Mesodermal cell (in vitro differentiated cells): ENCODE measurements at regions not wholly inside any gene's neighbourhood (a gene's known extent, or its start where the extent isn't known, plus 50 kb on each side); places are given as distances from the start of the nearest gene placed in this dataset.

Source experiments
- H3K27ac ChIP-seq: 2 replicates; pipeline ENCODE4 v1.7.0; 2013; ENCODE audit warnings: mild to moderate bottlenecking, low read depth, low read length, moderate library complexity; ENCODE audit not compliant: severe bottlenecking
- H3K36me3 ChIP-seq: 2 replicates; pipeline ENCODE4 v1.7.1; 2013; ENCODE audit warnings: mild to moderate bottlenecking, low read length, moderate library complexity; ENCODE audit not compliant: control insufficient read depth, insufficient read depth
- H3K4me1 ChIP-seq: one replicate; pipeline ENCODE4 v1.7.1; 2013; ENCODE audit warnings: mild to moderate bottlenecking, low read length; ENCODE audit not compliant: insufficient read depth, control insufficient read depth, poor library complexity, severe bottlenecking
- H3K4me3 ChIP-seq: 2 replicates; pipeline ENCODE4 v1.7.0; 2013; ENCODE audit warnings: low read length, control low read depth, mild to moderate bottlenecking; ENCODE audit not compliant: insufficient read depth, poor library complexity, severe bottlenecking; ENCODE audit errors: extremely low read depth
- H3K9me3 ChIP-seq: 2 replicates; pipeline ENCODE4 v1.7.1; 2013; ENCODE audit warnings: mild to moderate bottlenecking, low read length, moderate library complexity; ENCODE audit not compliant: control insufficient read depth
- WGBS, 2 experiments: methylation state at CpG; one replicate each; pipeline ENCODE4 v1.1.5; 2013; ENCODE audit warnings: missing lambda C conversion rate in 2 of 2; ENCODE audit not compliant: insufficient coverage in 2 of 2; 5-methylcytosine and 5-hydroxymethylcytosine counted together

GRCh38 chr9:2291980-2292704 lies 277.0 kb downstream of the SMARCA2 start:
- no peak overlapping the region for H3K4me3 ChIP-seq
- H3K27ac ChIP-seq = no peak overlapping the region
- no peaks in the 10 kb centered on the region for H3K4me1 ChIP-seq
- 96 to 100% methylated on average over 5 to 7 of the region's 8 CpGs for WGBS, 2 experiments
- H3K36me3 ChIP-seq = no peaks in the 10 kb centered on the region
- H3K9me3 ChIP-seq = no peaks in the 10 kb centered on the region

GRCh38 chr9:2292733-2293132 lies 277.6 kb downstream of the SMARCA2 start:
- no peak overlapping the region for H3K4me3 ChIP-seq
- H3K4me1 ChIP-seq = no peaks in the 10 kb centered on the region
- no peaks in the 10 kb centered on the region for H3K36me3 ChIP-seq
- no peak overlapping the region for H3K27ac ChIP-seq
- WGBS, 2 experiments = no CpG with 5 or more reads among the region's 2 CpGs
- no peaks in the 10 kb centered on the region for H3K9me3 ChIP-seq

GRCh38 chr9:2297771-2298170 lies 282.6 kb downstream of the SMARCA2 start:
- no peaks in the 10 kb centered on the region for H3K9me3 ChIP-seq
- no peak overlapping the region for H3K4me3 ChIP-seq
- WGBS, 2 experiments = no CpG with 5 or more reads among the region's 1 CpG
- H3K27ac ChIP-seq = no peak overlapping the region
- no peaks in the 10 kb centered on the region for H3K36me3 ChIP-seq
- H3K4me1 ChIP-seq = no peaks in the 10 kb centered on the region

- Histone ChIP-seq H3K36me3 (no peaks in the 10 kb centered on the region), H3K9me3 (no peaks in the 10 kb centered on the region), H3K4me1 (no peaks in the 10 kb centered on the region), H3K4me3 (no peak overlapping the region), H3K27ac (no peak overlapping the region)
- WGBS, 2 experiments = 78 to 100% methylated on average over 1 of the region's 1 CpG
These were observed 283.1 kb downstream of the SMARCA2 start for GRCh38 chr9:2298217-2298616.

- no peak overlapping the region for H3K4me3 ChIP-seq
- H3K4me1 ChIP-seq = no peaks in the 10 kb centered on the region
- no peaks in the 10 kb centered on the region for H3K9me3 ChIP-seq
- WGBS, 2 experiments = 85 to 92% methylated on average over 3 of the region's 5 CpGs
- H3K36me3 ChIP-seq = no peaks in the 10 kb centered on the region
- no peak overlapping the region for H3K27ac ChIP-seq
These were observed 284.2 kb downstream of the SMARCA2 start for GRCh38 chr9:2299156-2299842.

DNA sequence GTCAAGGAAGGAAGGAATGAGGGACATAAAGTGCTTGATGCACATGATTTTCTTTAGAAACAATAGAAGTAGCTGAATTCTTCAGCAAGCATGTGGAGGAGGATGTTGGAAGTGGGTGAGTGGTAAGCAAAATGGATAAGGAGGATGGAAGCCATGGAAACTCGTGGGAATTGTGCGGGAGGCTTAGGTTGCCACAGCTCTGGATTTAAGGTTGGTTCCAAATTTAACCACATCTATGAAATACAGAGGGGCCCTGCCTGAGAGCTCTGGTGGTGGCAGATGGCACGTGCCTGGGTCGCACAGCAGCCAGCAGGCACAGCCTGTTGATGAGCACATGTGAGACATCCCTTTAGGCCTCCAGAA lies 284.7 kb downstream of the SMARCA2 start:
- WGBS, 2 experiments = 94 to 100% methylated on average over 2 of the region's 4 CpGs
- H3K27ac ChIP-seq = no peak overlapping the region
- H3K36me3 ChIP-seq = no peaks in the 10 kb centered on the region
- H3K4me1 ChIP-seq = no peaks in the 10 kb centered on the region
- H3K9me3 ChIP-seq = no peaks in the 10 kb centered on the region
- no peak overlapping the region for H3K4me3 ChIP-seq

DNA sequence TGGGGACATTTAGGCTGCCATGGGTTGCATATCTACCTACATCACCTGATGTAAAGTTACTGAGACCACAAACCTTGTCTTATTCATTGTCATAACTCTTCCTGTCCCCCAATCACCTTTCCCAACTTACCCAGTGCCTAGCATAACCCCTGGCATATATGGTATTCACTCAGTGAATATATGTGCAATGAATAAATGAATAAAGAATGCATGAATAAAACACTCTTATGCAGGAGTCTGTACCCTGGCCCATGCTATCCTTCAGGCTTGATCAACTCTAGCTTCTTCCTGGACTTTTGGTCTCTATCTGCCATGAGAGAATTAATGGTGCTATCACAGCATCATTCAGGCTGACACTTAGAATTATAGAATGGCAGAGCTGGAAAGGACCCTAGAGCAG lies 285.2 kb downstream of the SMARCA2 start:
- Histone ChIP-seq H3K36me3 (no peaks in the 10 kb centered on the region), H3K4me1 (no peaks in the 10 kb centered on the region), H3K4me3 (no peak overlapping the region), H3K9me3 (no peaks in the 10 kb centered on the region), H3K27ac (no peak overlapping the region)

- 76 to 83% methylated on average over 2 of the region's 2 CpGs for WGBS, 2 experiments
- no peaks in the 10 kb centered on the region for H3K9me3 ChIP-seq
- H3K4me3 ChIP-seq = no peak overlapping the region
These were observed 287.5 kb downstream of the SMARCA2 start for GRCh38 chr9:2302606-2303005.

GRCh38 chr9:2303056-2303455 lies 287.9 kb downstream of the SMARCA2 start:
- Histone ChIP-seq H3K4me3 (no peak overlapping the region), H3K9me3 (no peaks in the 10 kb centered on the region), H3K4me1 (no peaks in the 10 kb centered on the region), H3K36me3 (no peaks in the 10 kb centered on the region), H3K27ac (no peak overlapping the region)
- 100% methylated on average over 2 of the region's 3 CpGs; no CpG with 5 or more reads in 1 of the 2 experiments for WGBS, 2 experiments

More at GRCh38 chr9:2302606-2303005, 287.5 kb downstream of the SMARCA2 start:
- H3K36me3 ChIP-seq = no peaks in the 10 kb centered on the region
- no peak overlapping the region for H3K27ac ChIP-seq
- H3K4me1 ChIP-seq = no peaks in the 10 kb centered on the region

DNA sequence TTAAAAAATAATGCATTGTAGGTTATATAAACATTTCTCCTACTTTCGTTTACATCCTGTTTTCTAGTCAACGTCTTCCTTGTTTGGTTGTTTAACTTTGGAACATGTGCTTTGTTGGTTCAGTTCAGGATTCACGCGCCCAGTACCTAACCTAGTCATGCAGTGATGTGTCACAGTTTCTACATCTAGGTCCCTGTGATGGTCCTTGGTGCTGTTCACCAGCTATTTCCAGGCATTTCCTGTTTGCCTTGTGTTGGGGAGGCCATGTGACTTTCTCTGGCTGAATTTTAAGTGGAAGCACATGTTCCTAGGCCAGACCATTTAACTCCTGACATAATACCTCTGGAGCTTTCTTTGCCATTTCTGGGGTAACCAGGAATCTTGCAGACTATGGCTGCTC lies 292.3 kb downstream of the SMARCA2 start:
- Histone ChIP-seq H3K4me1 (no peaks in the 10 kb centered on the region), H3K27ac (no peak overlapping the region), H3K36me3 (no peaks in the 10 kb centered on the region), H3K4me3 (no peak overlapping the region), H3K9me3 (no peaks in the 10 kb centered on the region)
- 44% methylated on average over 2 of the region's 4 CpGs; no CpG with 5 or more reads in 1 of the 2 experiments for WGBS, 2 experiments

GRCh38 chr9:2311920-2312319 lies 296.8 kb downstream of the SMARCA2 start:
- H3K9me3 ChIP-seq = peaks cover 30% of the 10 kb centered on the region
- no peak overlapping the region for H3K4me3 ChIP-seq
- no peaks in the 10 kb centered on the region for H3K36me3 ChIP-seq

More at GRCh38 chr9:2311920-2312319, 296.8 kb downstream of the SMARCA2 start:
- Histone ChIP-seq H3K27ac (no peak overlapping the region), H3K4me1 (no peaks in the 10 kb centered on the region)
